GM13976 (cell line): ENCODE measurements at regions not wholly inside any gene's neighbourhood (a gene's known extent, or its start where the extent isn't known, plus 50 kb on each side); places are given as distances from the start of the nearest gene placed in this dataset.

Experiments
- DNase-seq: peaks from one replicate; pipeline ENCODE4 v3.0.0; 2012; ENCODE audit warnings: low spot score
- in situ Hi-C: fragments of 300-500 bp; cut with MboI; formaldehyde crosslinking; loops from one replicate; pipeline ENCODE4 v1.12.0; 2022; ENCODE audit warnings: low sequenced_read_pairs, mixed read lengths, inconsistent platforms; ENCODE audit not compliant: unreplicated experiment
- TF ChIP-seq, protein P1 (sequence below): IDR thresholded peaks from 2 replicates; pipeline ENCODE4 v1.5.1; 2012; ENCODE audit warnings: borderline replicate concordance, mild to moderate bottlenecking; ENCODE audit not compliant: insufficient read depth; ENCODE audit errors: extremely low read depth, missing control alignments, control extremely low read depth

DNA sequence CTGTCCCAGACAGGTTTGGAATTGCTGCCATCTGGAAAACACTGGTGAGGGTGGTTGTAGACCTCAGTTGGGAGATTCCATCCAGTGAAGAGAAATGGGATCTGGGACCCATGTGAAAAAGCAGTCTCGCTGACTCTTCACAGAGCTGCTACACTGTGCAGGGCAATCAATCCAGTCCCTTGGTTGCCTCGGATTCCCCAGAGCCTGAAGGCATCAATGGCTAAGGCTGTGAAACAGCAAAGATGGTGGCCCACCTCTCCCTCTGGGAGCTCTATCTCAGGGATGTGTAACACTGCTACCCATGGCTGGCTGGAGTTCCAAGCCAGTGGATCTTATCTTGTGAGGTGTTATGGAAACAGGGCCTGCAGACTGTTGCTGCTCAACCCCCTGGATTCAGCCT is 256.1 kb downstream of the TMEM38B start:
- TF ChIP-seq, protein P1, sequence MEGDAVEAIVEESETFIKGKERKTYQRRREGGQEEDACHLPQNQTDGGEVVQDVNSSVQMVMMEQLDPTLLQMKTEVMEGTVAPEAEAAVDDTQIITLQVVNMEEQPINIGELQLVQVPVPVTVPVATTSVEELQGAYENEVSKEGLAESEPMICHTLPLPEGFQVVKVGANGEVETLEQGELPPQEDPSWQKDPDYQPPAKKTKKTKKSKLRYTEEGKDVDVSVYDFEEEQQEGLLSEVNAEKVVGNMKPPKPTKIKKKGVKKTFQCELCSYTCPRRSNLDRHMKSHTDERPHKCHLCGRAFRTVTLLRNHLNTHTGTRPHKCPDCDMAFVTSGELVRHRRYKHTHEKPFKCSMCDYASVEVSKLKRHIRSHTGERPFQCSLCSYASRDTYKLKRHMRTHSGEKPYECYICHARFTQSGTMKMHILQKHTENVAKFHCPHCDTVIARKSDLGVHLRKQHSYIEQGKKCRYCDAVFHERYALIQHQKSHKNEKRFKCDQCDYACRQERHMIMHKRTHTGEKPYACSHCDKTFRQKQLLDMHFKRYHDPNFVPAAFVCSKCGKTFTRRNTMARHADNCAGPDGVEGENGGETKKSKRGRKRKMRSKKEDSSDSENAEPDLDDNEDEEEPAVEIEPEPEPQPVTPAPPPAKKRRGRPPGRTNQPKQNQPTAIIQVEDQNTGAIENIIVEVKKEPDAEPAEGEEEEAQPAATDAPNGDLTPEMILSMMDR = no peak
- in situ Hi-C loops = no loop called here

DNA sequence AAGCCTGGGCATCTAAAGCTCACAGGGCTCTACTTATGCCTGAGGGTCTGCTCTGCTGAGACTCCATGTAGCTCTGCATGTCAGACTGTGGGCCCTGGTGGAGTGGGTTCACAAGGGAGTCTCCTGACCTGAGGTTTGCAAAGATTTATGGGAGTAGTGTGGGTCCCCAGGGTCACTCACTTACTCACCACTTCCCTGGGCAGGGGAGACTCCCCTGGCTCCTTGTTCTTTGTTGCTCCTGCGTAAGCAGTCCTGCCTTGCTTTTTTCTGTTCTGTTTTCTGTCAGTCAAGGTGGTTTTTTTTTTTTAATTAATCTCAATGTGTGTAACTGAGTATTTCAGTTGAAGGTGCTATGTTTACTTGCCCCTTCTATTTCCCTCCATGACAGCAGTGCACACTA is 256.6 kb downstream of the TMEM38B start:
- in situ Hi-C loops = no loop called here
- no peak for DNase-seq
- TF ChIP-seq, protein P1 = no peak

More for the DNA sequence above, 256.1 kb downstream of the TMEM38B start:
- DNase-seq = no peak

DNA sequence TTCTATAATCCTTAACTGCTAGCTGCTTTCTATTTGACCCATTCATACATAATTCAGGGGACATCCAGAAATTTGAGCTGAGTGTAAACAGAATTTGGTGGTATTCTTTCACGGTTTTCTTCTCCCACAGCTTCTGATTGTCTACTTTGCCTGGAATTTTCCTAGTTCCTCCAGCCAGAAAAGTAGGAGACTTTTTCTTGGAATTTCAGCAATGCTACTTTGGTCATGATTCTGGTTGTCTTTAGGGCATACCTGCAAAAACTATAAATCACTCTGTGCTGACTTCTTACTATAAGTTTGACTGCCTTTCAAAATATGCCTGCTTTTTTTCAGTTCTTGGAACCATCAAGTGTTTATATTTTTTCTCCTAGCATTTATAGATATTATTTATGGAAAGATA is 260.2 kb downstream of the TMEM38B start:
- TF ChIP-seq, protein P1 = no peak
- in situ Hi-C loops = no loop called here
- no peak for DNase-seq

DNA sequence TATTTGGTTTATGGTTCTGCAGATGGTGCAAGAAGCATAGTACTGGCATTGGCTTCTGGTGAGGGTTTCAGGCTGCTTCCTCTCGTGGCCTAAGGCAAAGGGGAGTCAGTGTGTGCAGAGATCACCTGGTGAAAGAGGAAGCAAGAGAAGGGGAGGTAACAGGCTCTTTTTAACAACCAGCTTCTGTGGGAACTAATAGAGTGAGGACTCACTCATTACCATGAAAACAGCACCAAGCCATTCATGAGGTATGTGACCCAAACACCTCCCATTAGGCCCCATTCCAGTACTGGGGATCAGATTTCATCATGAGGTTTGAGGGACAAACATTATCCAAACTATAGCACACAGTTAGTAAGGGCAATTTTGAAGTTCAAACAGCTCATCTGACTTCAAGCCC is 263.5 kb downstream of the TMEM38B start:
- in situ Hi-C loops = no loop called here
- TF ChIP-seq, protein P1 = no peak
- DNase-seq = no peak

DNA sequence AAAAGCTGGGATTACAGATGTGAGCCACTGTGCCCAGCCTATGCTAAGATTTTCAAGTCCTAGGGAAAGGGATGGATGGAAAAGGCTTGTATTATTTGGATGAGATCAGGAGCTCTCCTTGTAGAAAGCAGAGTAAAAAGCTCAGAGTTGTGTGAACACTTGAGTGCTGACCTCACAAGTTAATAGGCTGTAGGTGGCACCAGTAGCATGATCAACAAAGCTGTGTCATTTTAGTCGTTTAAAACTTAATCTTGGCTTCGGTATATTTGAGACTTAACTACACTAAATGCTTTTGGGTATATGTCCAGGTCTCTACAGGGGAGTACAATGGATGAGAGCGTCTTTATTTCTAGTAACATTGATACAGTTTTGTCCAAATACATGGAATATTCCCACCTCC is 264.2 kb downstream of the TMEM38B start:
- in situ Hi-C loops = no loop called here
- DNase-seq = no peak
- TF ChIP-seq, protein P1 = no peak

DNA sequence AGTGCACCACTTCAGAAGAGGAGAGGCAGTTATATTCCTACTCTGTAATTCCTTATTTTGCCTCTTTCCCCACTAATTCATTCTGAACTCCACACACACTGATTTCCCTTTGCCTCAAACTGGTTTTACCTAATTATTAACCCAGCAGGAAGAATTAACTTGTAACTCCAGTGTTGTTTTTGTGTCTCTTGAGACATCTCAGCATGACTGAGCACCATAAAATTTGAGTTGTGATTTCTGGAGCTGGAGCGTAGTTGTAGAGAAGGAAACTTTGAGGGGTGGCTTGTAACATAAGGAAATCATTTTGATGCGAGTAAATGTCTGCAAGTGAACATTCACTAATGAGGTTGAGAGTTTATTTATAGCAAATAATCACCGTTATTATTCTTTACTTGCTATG is 265.2 kb downstream of the TMEM38B start:
- DNase-seq = no peak
- TF ChIP-seq, protein P1 = no peak
- in situ Hi-C loops = no loop called here

DNA sequence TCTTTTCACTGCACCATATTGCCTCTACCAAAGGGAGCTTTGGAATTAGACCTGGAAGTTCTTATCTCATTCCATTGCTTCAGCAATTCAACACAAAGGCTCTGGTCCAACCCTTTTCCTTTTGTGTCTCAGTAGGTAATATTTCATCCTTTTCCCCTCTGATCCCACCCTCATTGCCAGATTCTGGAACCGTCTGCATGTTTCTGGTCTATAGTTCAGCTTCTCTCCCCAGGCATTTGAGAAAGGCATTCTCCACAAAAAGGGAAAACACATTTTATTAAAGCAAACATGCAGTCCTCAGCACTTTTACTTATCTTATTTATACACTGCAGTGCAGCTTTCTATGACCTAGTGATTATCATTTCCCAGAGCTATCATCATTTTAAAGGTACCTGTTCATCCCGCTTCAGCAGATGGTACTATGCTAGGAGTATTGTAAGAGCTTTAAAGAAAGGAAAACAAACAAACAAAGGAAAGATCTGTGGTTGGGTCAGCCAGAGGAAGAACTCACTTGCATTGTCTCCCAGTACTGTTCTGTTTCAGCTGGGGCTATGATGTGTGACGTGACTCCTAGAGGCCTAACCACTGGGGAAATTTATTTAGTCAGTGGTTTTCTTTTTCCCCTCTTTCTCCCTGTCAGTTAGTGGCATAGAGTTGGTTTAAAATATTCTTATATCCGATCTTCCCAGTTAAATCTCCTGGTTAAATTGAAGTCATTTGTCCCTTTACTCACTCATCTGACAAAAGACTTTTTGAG is 269.2 kb downstream of the TMEM38B start:
- in situ Hi-C loops = no loop called here
- TF ChIP-seq, protein P1 = no peak
- DNase-seq = no peak
